ENCODE measurements at regions not wholly inside any gene's neighbourhood (a gene's known extent, or its start where the extent isn't known, plus 50 kb on each side); places are given as distances from the start of the nearest gene placed in this dataset.

DNA sequence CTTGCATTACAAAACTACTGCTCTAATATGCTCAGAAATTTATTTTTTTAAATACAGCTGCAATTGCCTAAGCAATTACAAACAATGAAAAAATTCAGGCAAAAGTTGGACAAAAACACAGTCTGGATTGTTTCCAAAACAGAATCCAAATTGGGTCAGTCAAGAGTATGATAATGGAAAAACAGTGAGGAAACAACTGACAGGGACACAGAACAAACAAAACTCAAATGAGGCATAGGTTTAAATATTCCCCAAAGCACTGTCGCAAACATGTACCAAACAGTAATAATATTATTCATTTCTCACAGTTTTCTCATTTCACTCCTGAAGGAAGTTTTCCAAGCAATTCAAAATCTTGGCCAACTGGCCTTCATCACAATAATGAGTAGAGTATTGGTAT lies 386.6 kb downstream of the CENPC start:
- H3K27me3 ChIP-seq = no peaks in the 10 kb centered on the region
- H3K4me1 ChIP-seq = no peaks in the 10 kb centered on the region
- TF ChIP-seq, protein P1, sequence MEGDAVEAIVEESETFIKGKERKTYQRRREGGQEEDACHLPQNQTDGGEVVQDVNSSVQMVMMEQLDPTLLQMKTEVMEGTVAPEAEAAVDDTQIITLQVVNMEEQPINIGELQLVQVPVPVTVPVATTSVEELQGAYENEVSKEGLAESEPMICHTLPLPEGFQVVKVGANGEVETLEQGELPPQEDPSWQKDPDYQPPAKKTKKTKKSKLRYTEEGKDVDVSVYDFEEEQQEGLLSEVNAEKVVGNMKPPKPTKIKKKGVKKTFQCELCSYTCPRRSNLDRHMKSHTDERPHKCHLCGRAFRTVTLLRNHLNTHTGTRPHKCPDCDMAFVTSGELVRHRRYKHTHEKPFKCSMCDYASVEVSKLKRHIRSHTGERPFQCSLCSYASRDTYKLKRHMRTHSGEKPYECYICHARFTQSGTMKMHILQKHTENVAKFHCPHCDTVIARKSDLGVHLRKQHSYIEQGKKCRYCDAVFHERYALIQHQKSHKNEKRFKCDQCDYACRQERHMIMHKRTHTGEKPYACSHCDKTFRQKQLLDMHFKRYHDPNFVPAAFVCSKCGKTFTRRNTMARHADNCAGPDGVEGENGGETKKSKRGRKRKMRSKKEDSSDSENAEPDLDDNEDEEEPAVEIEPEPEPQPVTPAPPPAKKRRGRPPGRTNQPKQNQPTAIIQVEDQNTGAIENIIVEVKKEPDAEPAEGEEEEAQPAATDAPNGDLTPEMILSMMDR (IDR thresholded peaks at IDR 0.05) = no peak
- intact Hi-C loops (cut with DNase I) = no loop called here
- H3K4me3 ChIP-seq = no peak overlapping the region
- H3K27ac ChIP-seq = no peak overlapping the region
- no peak overlapping the region for H3K9ac ChIP-seq (ENCODE audit: low read depth in 2 of 2, low read length in 2 of 2)
- DNase-seq = no peak
- no peaks in the 10 kb centered on the region for H3K9me3 ChIP-seq
- H3K36me3 ChIP-seq = no peaks in the 10 kb centered on the region

DNA sequence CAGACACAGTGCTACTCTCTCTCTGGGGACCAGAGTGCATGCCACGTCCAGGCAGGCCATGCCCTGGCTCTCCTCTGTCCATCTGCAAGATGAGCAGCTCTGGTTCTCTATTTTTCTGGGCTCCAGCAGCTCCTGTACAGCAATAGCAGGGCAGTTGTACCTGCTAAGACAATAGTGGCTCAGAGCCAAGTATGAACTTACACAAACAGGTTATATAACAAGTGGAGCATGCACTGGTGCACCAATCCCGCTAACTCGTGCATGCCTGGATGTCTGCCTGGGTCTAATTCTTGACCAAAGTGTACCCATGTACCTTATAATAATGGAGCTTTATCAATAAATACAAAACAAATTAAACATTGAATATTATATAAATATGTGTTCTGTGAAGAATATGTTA lies 392.3 kb downstream of the CENPC start:
- DNase-seq = no peak
- Histone ChIP-seq H3K27ac (no peak overlapping the region), H3K4me3 (no peak overlapping the region), H3K9me3 (no peaks in the 10 kb centered on the region), H3K4me1 (no peaks in the 10 kb centered on the region), H3K9ac (ENCODE audit: low read depth in 2 of 2, low read length in 2 of 2) (no peak overlapping the region), H3K27me3 (no peaks in the 10 kb centered on the region), H3K36me3 (no peaks in the 10 kb centered on the region)
- TF ChIP-seq, protein P1 (IDR thresholded peaks at IDR 0.05) = no peak
- intact Hi-C loops (cut with DNase I) = no loop called here

DNA sequence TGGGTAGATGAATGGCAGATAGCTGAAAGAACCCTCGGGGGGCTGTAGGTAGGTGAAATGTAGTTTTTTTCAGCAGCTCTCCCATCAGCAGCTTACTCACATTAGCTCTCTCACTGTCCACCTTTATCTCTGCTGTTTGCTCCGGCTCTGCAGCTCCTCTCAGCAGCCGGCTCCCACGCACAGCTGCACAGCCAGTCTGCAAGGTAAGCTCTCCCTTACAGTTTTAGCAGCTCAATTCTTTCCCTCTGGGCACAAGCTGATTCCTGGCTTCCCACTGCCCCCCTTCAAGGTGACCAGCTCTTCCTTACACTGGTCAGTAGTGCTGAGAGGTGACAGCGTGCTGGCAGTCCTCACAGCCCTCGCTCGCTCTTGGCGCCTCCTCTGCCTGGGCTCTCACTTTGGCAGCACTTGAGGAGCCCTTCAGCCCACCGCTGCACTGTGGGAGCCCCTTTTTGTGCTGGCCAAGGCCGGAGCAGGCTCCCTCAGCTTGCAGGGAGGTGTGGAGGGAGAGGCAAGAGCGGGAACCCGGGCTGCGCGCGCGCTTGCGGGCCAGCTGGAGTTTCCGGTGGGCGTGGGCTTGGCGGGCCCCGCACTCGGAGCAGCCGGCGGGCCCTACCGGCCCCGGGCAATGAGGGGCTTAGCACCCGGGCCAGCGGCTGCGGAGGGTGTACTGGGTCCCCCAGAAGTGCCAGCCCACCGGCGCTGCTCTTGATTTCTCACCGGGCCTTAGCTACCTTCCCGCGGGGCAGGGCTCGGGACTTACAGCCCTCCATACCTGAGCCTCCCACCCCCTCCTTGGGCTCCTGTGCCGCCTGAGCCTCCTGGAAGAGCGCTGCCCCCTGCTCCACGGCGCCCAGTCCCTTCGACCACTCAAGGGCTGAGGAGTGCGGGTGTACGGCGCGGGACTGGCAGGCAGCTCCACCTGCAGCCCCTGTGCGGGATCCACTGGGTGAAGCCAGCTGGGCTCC lies 393.6 kb downstream of the CENPC start:
- H3K4me1 ChIP-seq = no peaks in the 10 kb centered on the region
- TF ChIP-seq, protein P1 (IDR thresholded peaks at IDR 0.05) = no peak
- H3K9me3 ChIP-seq = no peaks in the 10 kb centered on the region
- intact Hi-C loops (cut with DNase I) = no loop called here
- H3K27ac ChIP-seq = no peak overlapping the region
- no peaks in the 10 kb centered on the region for H3K27me3 ChIP-seq
- no peaks in the 10 kb centered on the region for H3K36me3 ChIP-seq
- DNase-seq = no peak
- no peak overlapping the region for H3K9ac ChIP-seq (ENCODE audit: low read depth in 2 of 2, low read length in 2 of 2)
- H3K4me3 ChIP-seq = no peak overlapping the region

DNA sequence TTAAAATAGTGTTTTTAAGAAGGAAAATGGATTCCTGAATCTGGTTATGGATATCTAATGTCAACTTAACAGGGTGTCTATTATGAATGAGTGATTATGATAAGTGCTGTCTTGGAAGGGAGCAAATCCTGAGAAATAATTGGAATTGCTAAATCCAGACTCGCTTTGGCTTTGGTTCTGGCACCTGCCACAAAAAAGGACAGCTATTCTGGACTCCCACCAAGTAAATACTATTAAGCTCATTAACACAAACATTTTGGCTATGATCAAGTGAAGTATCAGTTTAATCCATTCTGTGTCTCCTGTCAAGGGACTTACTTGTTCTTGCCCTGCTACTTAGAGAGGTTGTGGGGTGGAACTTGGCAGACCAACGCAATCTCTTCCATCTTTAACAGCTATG lies 403.7 kb downstream of the CENPC start:
- no peaks in the 10 kb centered on the region for H3K27me3 ChIP-seq

DNA sequence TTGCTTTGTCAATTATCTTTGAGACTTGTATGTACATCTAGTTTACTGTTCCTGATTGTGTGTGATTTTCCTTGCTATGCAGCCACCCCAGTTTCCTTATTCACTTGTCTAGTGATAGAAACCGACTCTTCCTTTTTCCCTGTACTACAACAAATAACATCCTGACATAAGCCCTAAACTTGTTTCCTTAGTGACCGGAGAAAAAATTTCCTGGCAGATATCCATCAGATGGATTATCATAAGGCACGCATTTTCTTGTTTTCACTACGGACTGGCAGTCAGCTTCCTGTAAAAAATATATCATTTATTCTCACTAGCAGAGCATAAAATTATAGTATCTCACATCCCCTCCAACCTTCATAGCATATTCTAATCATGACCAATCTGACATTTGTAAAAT lies 410.7 kb downstream of the CENPC start:
- intact Hi-C loops (cut with DNase I) = no loop called here
- no peaks in the 10 kb centered on the region for H3K9me3 ChIP-seq
- DNase-seq = no peak
- H3K4me3 ChIP-seq = no peak overlapping the region
- no peak overlapping the region for H3K9ac ChIP-seq (ENCODE audit: low read depth in 2 of 2, low read length in 2 of 2)
- no peaks in the 10 kb centered on the region for H3K4me1 ChIP-seq
- no peak overlapping the region for H3K27ac ChIP-seq
- no peaks in the 10 kb centered on the region for H3K36me3 ChIP-seq
- TF ChIP-seq, protein P1 (IDR thresholded peaks at IDR 0.05) = no peak
- H3K27me3 ChIP-seq = no peaks in the 10 kb centered on the region

More for the DNA sequence above, 403.7 kb downstream of the CENPC start:
- H3K9ac ChIP-seq (ENCODE audit: low read depth in 2 of 2, low read length in 2 of 2) = no peak overlapping the region
- no peaks in the 10 kb centered on the region for H3K36me3 ChIP-seq
- H3K9me3 ChIP-seq = no peaks in the 10 kb centered on the region
- DNase-seq = no peak
- intact Hi-C loops (cut with DNase I) = no loop called here
- no peak overlapping the region for H3K4me3 ChIP-seq
- no peaks in the 10 kb centered on the region for H3K4me1 ChIP-seq
- TF ChIP-seq, protein P1 (IDR thresholded peaks at IDR 0.05) = no peak
- no peak overlapping the region for H3K27ac ChIP-seq

Measured in colonic mucosa (tissue), 4 donors.